ENCODE measurements at regions not wholly inside any gene's neighbourhood (a gene's known extent, or its start where the extent isn't known, plus 50 kb on each side); places are given as distances from the start of the nearest gene placed in this dataset.

- TF ChIP-seq CTCF (conservative IDR thresholded peaks at IDR 0.05): no peak
- Histone ChIP-seq H2BK15ac (ENCODE audit: low read depth, low read length) (no peak overlapping the region), H3K27me3 (ENCODE audit: insufficient read depth, low read length) (no peaks in the 10 kb centered on the region), H3K27ac (ENCODE audit: insufficient read length, low read depth, low read length) (no peak overlapping the region), H3K79me2 (ENCODE audit: insufficient read depth, low read length) (no peaks in the 10 kb centered on the region), H3K18ac (ENCODE audit: insufficient read length, low read depth, low read length) (no peak overlapping the region), H2BK12ac (ENCODE audit: insufficient read length, low read depth, low read length) (no peak overlapping the region), H4K5ac (ENCODE audit: insufficient read length, low read depth, low read length) (no peak overlapping the region), H2BK20ac (ENCODE audit: low read depth, low read length, poor library complexity, severe bottlenecking) (no peak overlapping the region), H3K23me2 (ENCODE audit: insufficient read length, low read depth, low read length, poor library complexity, severe bottlenecking) (no peaks in the 10 kb centered on the region), H3K4me1 (ENCODE audit: insufficient read depth, low read length) (no peaks in the 10 kb centered on the region), H3K23ac (ENCODE audit: insufficient read length, low read depth, low read length) (no peak overlapping the region), H4K91ac (ENCODE audit: insufficient read length, low read depth, low read length) (no peak overlapping the region), H2AFZ (ENCODE audit: low read length) (no peak overlapping the region), H4K8ac (replicated peaks; ENCODE audit: insufficient read length, low read depth, low read length) (no peak overlapping the region), H2AK5ac (ENCODE audit: insufficient read length, low read length) (no peak overlapping the region), H3K56ac (ENCODE audit: insufficient read length, low read depth, low read length) (no peak overlapping the region), H3K9me3 (ENCODE audit: control insufficient read depth, low read depth, low read length) (no peaks in the 10 kb centered on the region), H3T11ph (ENCODE audit: low read length) (no peak overlapping the region), H3K4me2 (ENCODE audit: insufficient read depth, insufficient read length, low read length) (no peak overlapping the region), H3K4ac (ENCODE audit: low read depth, low read length) (no peak overlapping the region), H2BK5ac (ENCODE audit: insufficient read length, low read length) (no peak overlapping the region), H3K79me1 (ENCODE audit: insufficient read depth, low read depth, low read length, poor library complexity, severe bottlenecking) (no peaks in the 10 kb centered on the region), H3K14ac (ENCODE audit: insufficient read depth, low read length) (no peak overlapping the region), H3K9ac (ENCODE audit: extremely low read depth, insufficient read length, low read length) (no peak overlapping the region), H4K20me1 (ENCODE audit: control insufficient read depth, insufficient read depth, insufficient read length) (no peaks in the 10 kb centered on the region), H2BK120ac (ENCODE audit: low read depth, low read length, poor library complexity, severe bottlenecking) (no peak overlapping the region)
- H3K4me3 Mint-ChIP-seq: no peak overlapping the region
- peak overlapping the region in 1 of 3 experiments; percentile 53; a peak in 1 of 7 replicates for H3K27ac Mint-ChIP-seq
- peaks cover 10 to 14% of the 10 kb centered on the region in 2 experiments; a peak in 3 of 5 replicates for H3K9me3 Mint-ChIP-seq
- no peak for DNase-seq
- no CpG with 5 or more reads among the region's 1 CpG for WGBS (ENCODE audit: extremely low coverage, insufficient read length, low lambda C conversion rate)
- peaks cover 19 to 29% of the 10 kb centered on the region in 2 experiments for H3K4me1 Mint-ChIP-seq
- no peaks in the 10 kb centered on the region for H3K27me3 Mint-ChIP-seq (ENCODE audit: low read depth)
- H3K36me3 Mint-ChIP-seq (ENCODE audit: insufficient read depth in 1 of 3, low read depth in 3 of 3): peaks cover 0 to 17% (median 11%) of the 10 kb centered on the region in 3 experiments; a peak in 6 of 7 replicates
Observed at GRCh38 chr4:32022071-32022470, 1301.9 kb downstream of the PCDH7 start.

Data from H9 (cell line).